ENCODE measurements at regions not wholly inside any gene's neighbourhood (a gene's known extent, or its start where the extent isn't known, plus 50 kb on each side); places are given as distances from the start of the nearest gene placed in this dataset.

- no peak for TF ChIP-seq CTCF (IDR thresholded peaks at IDR 0.05)
- no peak for TF ChIP-seq EZH2 (IDR thresholded peaks at IDR 0.05)
These were observed 303.3 kb downstream of the GPR37 start for GRCh38 chr7:124462249-124462648.
